Cerebellar nuclear complex (tissue), 1 donor: ENCODE measurements at regions not wholly inside any gene's neighbourhood (a gene's known extent, or its start where the extent isn't known, plus 50 kb on each side); places are given as distances from the start of the nearest gene placed in this dataset.

Experiments used
- DNase-seq, 2 experiments: peaks; one replicate each; lab custom pipeline; 2025; lab: John Stamatoyannopoulos, UW

- no peak for DNase-seq
These were observed 77.4 kb upstream of the CCL2 start for GRCh38 chr17:34177642-34178041.

GRCh38 chr17:34178092-34178491 lies 77.0 kb upstream of the CCL2 start:
- DNase-seq, result no peak

DNA sequence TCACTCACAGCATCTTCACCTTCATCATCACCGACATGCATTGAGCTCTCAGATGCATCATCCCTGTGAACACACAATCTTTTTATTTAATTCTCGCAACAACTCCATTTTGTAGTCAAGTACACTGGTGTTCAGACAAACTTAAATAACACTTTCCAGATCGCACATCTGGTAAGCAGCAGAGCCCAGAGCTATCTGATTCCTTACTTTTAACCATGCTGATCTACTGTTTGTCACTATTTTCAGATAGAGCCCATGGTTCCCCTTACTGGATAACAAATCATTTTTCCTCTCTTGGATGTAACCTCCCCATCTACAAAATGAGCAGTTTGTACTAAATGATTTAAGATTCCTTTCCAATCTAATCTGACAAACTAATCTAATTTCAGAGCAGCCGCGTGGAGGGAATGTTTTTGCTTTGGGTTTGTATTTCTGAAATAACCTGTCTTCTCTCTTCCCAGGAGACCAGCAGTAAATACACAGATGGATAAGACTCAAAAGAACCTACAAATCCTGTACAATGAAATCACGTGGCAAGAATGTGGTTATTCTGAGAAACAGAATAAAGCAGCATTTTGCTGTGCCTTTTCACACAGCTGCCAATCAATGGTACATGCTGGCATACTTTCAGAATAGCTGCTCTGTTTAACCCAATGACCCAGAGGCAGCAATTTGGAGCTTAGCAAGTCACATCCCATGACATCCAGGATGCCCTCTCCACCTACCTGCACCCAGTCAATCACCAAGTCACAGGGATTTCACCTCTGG lies 72.9 kb upstream of the CCL2 start:
- DNase-seq, result no peak

GRCh38 chr17:34195987-34196386 lies 59.1 kb upstream of the CCL2 start:
- no peak for DNase-seq

GRCh38 chr17:34198519-34198918 lies 56.6 kb upstream of the CCL2 start:
- DNase-seq, result no peak

DNA sequence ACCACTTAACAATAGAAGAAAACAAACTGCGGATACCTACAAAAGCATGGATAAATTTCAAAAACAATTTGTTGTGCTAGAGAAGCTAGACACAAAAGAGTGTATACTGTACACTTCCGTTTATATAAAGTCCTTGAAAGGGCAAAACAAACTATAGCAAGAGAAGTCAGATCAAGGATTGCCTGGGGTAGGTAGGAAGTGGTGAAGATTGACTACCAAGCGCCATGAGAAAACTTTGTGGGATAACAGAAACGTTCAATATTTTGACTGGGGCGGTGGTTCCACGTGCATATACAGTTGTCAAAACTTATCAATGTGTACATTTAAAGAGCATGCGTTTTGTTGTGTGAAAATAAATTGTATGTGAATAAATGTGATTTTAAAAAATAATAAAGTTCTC lies 55.6 kb upstream of the CCL2 start:
- DNase-seq, result no peak

- peak in 1 of 2 experiments; percentile 21 for DNase-seq
These were observed 55.1 kb upstream of the CCL2 start for GRCh38 chr17:34199932-34200534.

DNA sequence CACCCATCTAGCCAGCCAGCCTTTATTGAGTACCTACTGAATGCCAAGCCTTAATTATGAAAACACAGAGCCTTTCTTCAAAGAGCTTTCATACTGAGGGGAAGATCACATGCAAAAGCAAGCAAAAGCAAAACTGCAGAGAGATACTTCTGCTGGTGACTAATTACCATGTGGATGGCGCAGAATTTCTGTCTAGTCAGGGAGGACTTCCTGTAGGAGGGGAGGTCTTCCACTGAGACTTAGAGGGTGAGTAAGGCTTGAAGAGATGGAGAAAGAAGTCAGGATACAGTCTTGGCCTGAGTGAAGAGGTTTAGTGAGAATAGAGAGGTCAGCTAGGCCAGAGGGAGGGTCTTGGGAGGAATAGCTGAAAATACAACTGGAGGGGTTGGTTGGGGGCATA lies 53.9 kb upstream of the CCL2 start:
- no peak for DNase-seq

- no peak for DNase-seq
These were observed 53.3 kb upstream of the CCL2 start for GRCh38 chr17:34201767-34202166.

GRCh38 chr17:34203018-34203638 lies 52.0 kb upstream of the CCL2 start:
- no peak for DNase-seq

DNA sequence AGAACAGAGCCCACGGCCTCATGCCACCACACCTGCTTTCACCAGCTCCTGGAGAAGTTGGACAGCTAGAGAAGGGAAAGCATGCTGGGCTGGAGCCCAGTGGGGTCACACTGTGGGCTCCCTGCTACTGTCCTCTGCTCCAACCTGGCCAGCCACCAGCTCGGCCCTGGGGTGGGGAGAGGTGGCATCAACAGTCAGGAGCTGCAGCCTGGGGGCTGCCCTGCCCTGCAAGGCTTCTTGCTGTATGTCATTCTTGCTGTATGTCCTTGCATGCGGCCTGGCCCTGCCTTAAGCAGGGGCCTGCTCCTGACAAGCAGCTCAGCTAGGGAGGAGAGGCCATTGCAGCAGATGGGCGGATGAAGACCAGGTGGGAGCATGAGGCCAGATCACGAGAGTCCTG lies 50.7 kb upstream of the CCL2 start:
- DNase-seq, result no peak
